Liver (tissue), 8 donors: ENCODE measurements at regions not wholly inside any gene's neighbourhood (a gene's known extent, or its start where the extent isn't known, plus 50 kb on each side); places are given as distances from the start of the nearest gene placed in this dataset.

Experiments used
- DNase-seq: peaks from one replicate; pipeline ENCODE4 v3.0.0-alpha.2; 2017; ENCODE audit warnings: low spot score
- H3K27ac ChIP-seq, 2 donors: one replicate each; pipeline ENCODE4 v1.7.0; 2013; ENCODE audit warnings: inconsistent platforms in 2 of 2, low read length in 2 of 2, control low read depth in 1 of 2, low read depth in 1 of 2, mild to moderate bottlenecking in 1 of 2
- H3K27me3 ChIP-seq, 4 donors: one replicate each; pipeline versions ENCODE4 v1.6.1 to v1.7.0; 2013; ENCODE audit warnings: low read length in 3 of 4, inconsistent platforms in 1 of 4, mild to moderate bottlenecking in 1 of 4, moderate library complexity in 1 of 4; ENCODE audit not compliant: control insufficient read depth in 4 of 4, insufficient read depth in 4 of 4
- H3K36me3 ChIP-seq, 4 donors: one replicate each; pipeline versions ENCODE4 v1.6.1 to v1.7.0; 2013; ENCODE audit warnings: low read length in 3 of 4, mild to moderate bottlenecking in 3 of 4, low read depth in 1 of 4, moderate library complexity in 1 of 4; ENCODE audit not compliant: control insufficient read depth in 4 of 4, insufficient read depth in 3 of 4
- H3K4me1 ChIP-seq, 4 donors: one replicate each; pipeline versions ENCODE4 v1.6.1 to v1.7.0; 2013; ENCODE audit warnings: low read length in 3 of 4, mild to moderate bottlenecking in 3 of 4, moderate library complexity in 1 of 4; ENCODE audit not compliant: control insufficient read depth in 4 of 4, insufficient read depth in 4 of 4
- H3K4me3 ChIP-seq, 3 donors: one replicate each; pipeline versions ENCODE4 v1.6.1 to v1.7.0; 2013; ENCODE audit warnings: low read length in 3 of 3, control low read depth in 1 of 3, low read depth in 1 of 3, mild to moderate bottlenecking in 1 of 3
- H3K9ac ChIP-seq, 2 donors: one replicate each; pipeline ENCODE4 v1.7.0; 2013; ENCODE audit warnings: low read length in 2 of 2, mild to moderate bottlenecking in 2 of 2, moderate library complexity in 2 of 2, control low read depth in 1 of 2, low read depth in 1 of 2
- H3K9me3 ChIP-seq, 4 donors: one replicate each; pipeline versions ENCODE4 v1.6.1 to v1.7.0; 2013; ENCODE audit warnings: low read length in 3 of 4; ENCODE audit not compliant: control insufficient read depth in 4 of 4
- ATF3 ChIP-seq: IDR thresholded peaks from 2 replicates; pipeline ENCODE4 v1.6.1; 2016; ENCODE audit warnings: antibody characterized with exemption
- CTCF ChIP-seq: fragments of 150-350 bp; IDR thresholded peaks from 2 replicates; pipeline ENCODE4 v1.5.1; 2017; ENCODE audit warnings: improper control_type of control experiment, low read depth, low read length; ENCODE audit not compliant: missing input control
- EGR1 ChIP-seq, 2 donors: IDR thresholded peaks; 2 replicates each; pipeline ENCODE4 v1.6.1; 2016 to 2018; ENCODE audit warnings: antibody characterized with exemption in 2 of 2, low read depth in 2 of 2
- FOXA1 ChIP-seq: IDR thresholded peaks from 2 replicates; pipeline ENCODE4 v1.6.1; 2016; ENCODE audit warnings: antibody characterized with exemption
- FOXA2 ChIP-seq: IDR thresholded peaks from 2 replicates; pipeline ENCODE4 v1.6.1; 2016; ENCODE audit warnings: antibody characterized with exemption
- GABPA ChIP-seq, 2 donors: IDR thresholded peaks in 1 of 2; conservative IDR thresholded peaks in 1 of 2; 2 replicates each; pipeline ENCODE4 v1.6.1; 2016; ENCODE audit warnings: antibody characterized with exemption in 2 of 2, mild to moderate bottlenecking in 1 of 2, moderate library complexity in 1 of 2
- HNF4A ChIP-seq, 2 donors: conservative IDR thresholded peaks; 2 replicates each; pipeline ENCODE4 v1.6.1; 2016; ENCODE audit warnings: antibody characterized with exemption in 2 of 2, mild to moderate bottlenecking in 2 of 2
- HNF4G ChIP-seq: IDR thresholded peaks from 2 replicates; pipeline ENCODE4 v1.6.1; 2016; ENCODE audit warnings: antibody characterized with exemption
- JUND ChIP-seq, 2 donors: IDR thresholded peaks; 2 replicates each; pipeline ENCODE4 v1.6.1; 2016; ENCODE audit warnings: antibody characterized with exemption in 2 of 2
- MAX ChIP-seq: IDR thresholded peaks from 2 replicates; pipeline ENCODE4 v1.6.1; 2016; ENCODE audit warnings: antibody characterized with exemption
- NR2F2 ChIP-seq: IDR thresholded peaks from 2 replicates; pipeline ENCODE4 v1.6.1; 2016; ENCODE audit warnings: antibody characterized with exemption
- RAD21 ChIP-seq, 2 donors: IDR thresholded peaks; 2 replicates each; pipeline ENCODE4 v1.6.1; 2016; ENCODE audit warnings: antibody characterized with exemption in 2 of 2, mild to moderate bottlenecking in 2 of 2
- REST ChIP-seq: IDR thresholded peaks from 2 replicates; pipeline ENCODE4 v1.6.1; 2016; ENCODE audit warnings: antibody characterized with exemption, mild to moderate bottlenecking
- RXRA ChIP-seq, 2 donors: IDR thresholded peaks; 2 replicates each; pipeline ENCODE4 v1.6.1; 2017 to 2018; ENCODE audit warnings: antibody characterized with exemption in 2 of 2, mild to moderate bottlenecking in 1 of 2
- SP1 ChIP-seq: IDR thresholded peaks from 2 replicates; pipeline ENCODE4 v1.6.1; 2018; ENCODE audit warnings: antibody characterized with exemption, mild to moderate bottlenecking
- TAF1 ChIP-seq: conservative IDR thresholded peaks from 2 replicates; pipeline ENCODE4 v1.6.1; 2016; ENCODE audit warnings: antibody characterized with exemption, mild to moderate bottlenecking
- YY1 ChIP-seq: IDR thresholded peaks from 2 replicates; pipeline ENCODE4 v1.6.1; 2016; ENCODE audit warnings: antibody characterized with exemption, mild to moderate bottlenecking
- ZBTB33 ChIP-seq: IDR thresholded peaks from 2 replicates; pipeline ENCODE4 v1.6.1; 2016; ENCODE audit warnings: antibody characterized with exemption
- WGBS: extraction: QIAGEN DNeasy Blood & Tissue Kit; methylation state at CpG from one replicate; pipeline ENCODE4 v1.1.7; 2013; 5-methylcytosine and 5-hydroxymethylcytosine counted together
- donor health status: healthy.
- donor health status: healthy.
- donor health status: healthy.
- donor health status: healthy.
- donor health status: healthy.

GRCh38 chr11:11171285-11171684, 181.8 kb downstream of the CSNK2A3 start:
- DNase-seq: no peak
- H3K27me3 ChIP-seq: no peaks in the 10 kb centered on the region
- H3K9me3 ChIP-seq: no peaks in the 10 kb centered on the region
- 85% methylated on average over 3 of the region's 3 CpGs for WGBS
- no peak overlapping the region for H3K4me3 ChIP-seq
- H3K36me3 ChIP-seq: no peaks in the 10 kb centered on the region
- TF ChIP-seq ATF3 (no peak), MAX (no peak), GABPA (IDR thresholded peaks at IDR 0.05 in 1 of 2, conservative IDR thresholded peaks at IDR 0.05 in 1 of 2) (no peak), REST (no peak), HNF4A (conservative IDR thresholded peaks at IDR 0.05) (no peak), NR2F2 (no peak), CTCF (no peak), FOXA1 (no peak), EGR1 (IDR thresholded peaks at IDR 0.05; ENCODE audit: low read depth in 2 of 2) (no peak), JUND (IDR thresholded peaks at IDR 0.05) (no peak), YY1 (no peak), FOXA2 (no peak), RXRA (IDR thresholded peaks at IDR 0.05) (no peak), HNF4G (no peak), RAD21 (IDR thresholded peaks at IDR 0.05) (no peak), ZBTB33 (no peak), TAF1 (no peak), SP1 (no peak)
- no peak overlapping the region for H3K27ac ChIP-seq
- H3K9ac ChIP-seq: no peak overlapping the region
- H3K4me1 ChIP-seq: no peaks in the 10 kb centered on the region
